ENCODE measurements at regions not wholly inside any gene's neighbourhood (a gene's known extent, or its start where the extent isn't known, plus 50 kb on each side); places are given as distances from the start of the nearest gene placed in this dataset.

DNA sequence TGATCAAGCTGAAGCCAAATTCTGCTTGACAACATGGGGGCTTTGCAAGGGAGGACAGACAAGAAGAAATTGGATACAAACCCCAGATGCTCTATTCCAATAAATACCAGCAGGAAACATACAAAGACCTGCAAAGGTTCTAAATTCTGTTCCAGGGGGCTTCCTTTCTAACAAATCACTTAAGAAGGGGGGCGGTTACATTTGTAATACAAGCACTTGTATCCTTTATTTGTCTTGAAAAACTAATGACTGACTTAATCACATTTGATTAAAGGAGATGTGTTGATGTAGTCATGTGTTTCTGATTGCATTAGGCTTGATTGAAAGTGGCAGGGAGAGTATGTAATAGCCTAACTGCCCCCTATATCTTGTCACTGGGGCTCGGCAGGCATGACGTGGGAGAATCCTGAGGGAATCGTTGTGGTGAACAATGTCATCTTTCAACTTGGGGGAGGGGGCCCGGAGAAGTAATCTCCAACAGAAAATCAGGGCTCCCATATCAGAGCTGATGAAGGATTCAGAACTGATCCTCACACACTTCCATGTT, 361.7 kb downstream of the INSC start:
- TF ChIP-seq, protein P1, sequence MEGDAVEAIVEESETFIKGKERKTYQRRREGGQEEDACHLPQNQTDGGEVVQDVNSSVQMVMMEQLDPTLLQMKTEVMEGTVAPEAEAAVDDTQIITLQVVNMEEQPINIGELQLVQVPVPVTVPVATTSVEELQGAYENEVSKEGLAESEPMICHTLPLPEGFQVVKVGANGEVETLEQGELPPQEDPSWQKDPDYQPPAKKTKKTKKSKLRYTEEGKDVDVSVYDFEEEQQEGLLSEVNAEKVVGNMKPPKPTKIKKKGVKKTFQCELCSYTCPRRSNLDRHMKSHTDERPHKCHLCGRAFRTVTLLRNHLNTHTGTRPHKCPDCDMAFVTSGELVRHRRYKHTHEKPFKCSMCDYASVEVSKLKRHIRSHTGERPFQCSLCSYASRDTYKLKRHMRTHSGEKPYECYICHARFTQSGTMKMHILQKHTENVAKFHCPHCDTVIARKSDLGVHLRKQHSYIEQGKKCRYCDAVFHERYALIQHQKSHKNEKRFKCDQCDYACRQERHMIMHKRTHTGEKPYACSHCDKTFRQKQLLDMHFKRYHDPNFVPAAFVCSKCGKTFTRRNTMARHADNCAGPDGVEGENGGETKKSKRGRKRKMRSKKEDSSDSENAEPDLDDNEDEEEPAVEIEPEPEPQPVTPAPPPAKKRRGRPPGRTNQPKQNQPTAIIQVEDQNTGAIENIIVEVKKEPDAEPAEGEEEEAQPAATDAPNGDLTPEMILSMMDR (IDR thresholded peaks at IDR 0.05; ENCODE audit: borderline replicate concordance, extremely low read depth, low read length, poor library complexity, severe bottlenecking), result no peak
- no peak for TF ChIP-seq EZH2 (IDR thresholded peaks at IDR 0.05; ENCODE audit: borderline replicate concordance, low read depth, low read length, severe bottlenecking)

DNA sequence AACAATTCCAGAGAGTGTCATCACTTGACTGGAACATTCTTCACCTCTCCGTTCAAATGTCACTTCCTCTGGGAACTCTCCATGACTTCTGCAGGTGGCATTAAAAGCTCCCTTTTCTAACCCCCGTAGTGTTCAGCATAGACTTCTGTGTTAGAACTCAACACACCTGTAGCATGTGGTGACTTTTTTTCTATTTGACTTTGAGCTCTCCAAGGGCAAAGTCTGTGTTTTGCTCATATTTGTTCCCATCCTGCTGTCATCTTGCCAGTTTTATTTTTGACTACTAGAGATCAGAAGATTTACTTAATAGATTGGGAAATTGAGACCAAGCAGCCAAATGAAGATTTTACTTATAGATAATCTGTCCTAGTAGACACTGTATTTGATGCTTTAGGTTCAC, 367.1 kb downstream of the INSC start:
- Histone ChIP-seq H3K79me2 (ENCODE audit: insufficient read depth, low read length) (no peaks in the 10 kb centered on the region), H3K4me1 (ENCODE audit: insufficient read depth, low read length) (no peaks in the 10 kb centered on the region), H3K9ac (ENCODE audit: low read depth, low read length) (no peak overlapping the region), H3K27me3 (ENCODE audit: insufficient read depth, low read length, poor library complexity) (no peaks in the 10 kb centered on the region), H2AFZ (ENCODE audit: low read depth, low read length) (no peak overlapping the region), H3K9me3 (ENCODE audit: insufficient read depth, low read length, severe bottlenecking) (no peaks in the 10 kb centered on the region), H3K27ac (ENCODE audit: low read length) (no peak overlapping the region), H3K36me3 (ENCODE audit: insufficient read depth, low read length) (no peaks in the 10 kb centered on the region), H4K20me1 (ENCODE audit: insufficient read depth, low read length) (no peaks in the 10 kb centered on the region), H3K4me2 (ENCODE audit: insufficient read depth, low read length) (no peak overlapping the region), H3K4me3 (ENCODE audit: low read depth in 1 of 2, low read length in 2 of 2) (no peak overlapping the region)
- DNase-seq, result no peak
- TF ChIP-seq EZH2 (IDR thresholded peaks at IDR 0.05; ENCODE audit: borderline replicate concordance, low read depth, low read length, severe bottlenecking), result no peak
- TF ChIP-seq, protein P1 (IDR thresholded peaks at IDR 0.05; ENCODE audit: borderline replicate concordance, extremely low read depth, low read length, poor library complexity, severe bottlenecking), result no peak
- no peak for ATAC-seq (ENCODE audit: insufficient read depth, low read depth)

More for the DNA sequence above, 361.7 kb downstream of the INSC start:
- Histone ChIP-seq H3K36me3 (ENCODE audit: insufficient read depth, low read length) (no peaks in the 10 kb centered on the region), H3K9me3 (ENCODE audit: insufficient read depth, low read length, severe bottlenecking) (no peaks in the 10 kb centered on the region), H2AFZ (ENCODE audit: low read depth, low read length) (no peak overlapping the region), H3K9ac (ENCODE audit: low read depth, low read length) (no peak overlapping the region), H3K79me2 (ENCODE audit: insufficient read depth, low read length) (no peaks in the 10 kb centered on the region), H3K27me3 (ENCODE audit: insufficient read depth, low read length, poor library complexity) (peaks cover 11% of the 10 kb centered on the region), H3K4me2 (ENCODE audit: insufficient read depth, low read length) (no peak overlapping the region), H3K27ac (ENCODE audit: low read length) (no peak overlapping the region), H4K20me1 (ENCODE audit: insufficient read depth, low read length) (no peaks in the 10 kb centered on the region), H3K4me1 (ENCODE audit: insufficient read depth, low read length) (no peaks in the 10 kb centered on the region), H3K4me3 (ENCODE audit: low read depth in 1 of 2, low read length in 2 of 2) (no peak overlapping the region)
- ATAC-seq (ENCODE audit: insufficient read depth, low read depth) (no peak), DNase-seq (no peak)

DNA sequence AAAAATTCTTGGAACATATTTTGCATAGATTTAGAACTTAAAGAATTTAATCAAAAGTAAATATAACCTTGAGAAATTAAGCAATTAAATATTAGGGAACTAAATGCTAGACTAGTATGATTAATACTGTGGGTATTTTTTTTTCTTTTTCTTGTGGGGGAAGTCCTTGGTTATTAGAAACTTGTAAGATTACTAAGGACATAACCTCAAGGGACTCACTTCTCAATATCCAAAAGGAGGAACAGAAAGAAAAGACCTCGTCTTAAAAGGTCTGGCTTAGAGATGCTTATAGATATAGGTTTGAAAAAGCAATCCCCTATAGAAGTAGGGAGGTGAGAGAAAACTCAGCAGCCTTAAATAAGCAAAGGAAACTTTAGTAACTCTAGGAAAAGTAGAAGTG, 368.5 kb downstream of the INSC start:
- Histone ChIP-seq H3K79me2 (ENCODE audit: insufficient read depth, low read length) (no peaks in the 10 kb centered on the region), H3K9me3 (ENCODE audit: insufficient read depth, low read length, severe bottlenecking) (no peaks in the 10 kb centered on the region), H3K4me3 (ENCODE audit: low read depth in 1 of 2, low read length in 2 of 2) (no peak overlapping the region), H3K9ac (ENCODE audit: low read depth, low read length) (no peak overlapping the region), H3K4me2 (ENCODE audit: insufficient read depth, low read length) (no peak overlapping the region), H3K4me1 (ENCODE audit: insufficient read depth, low read length) (no peaks in the 10 kb centered on the region), H3K36me3 (ENCODE audit: insufficient read depth, low read length) (no peaks in the 10 kb centered on the region), H3K27ac (ENCODE audit: low read length) (no peak overlapping the region), H2AFZ (ENCODE audit: low read depth, low read length) (no peak overlapping the region), H4K20me1 (ENCODE audit: insufficient read depth, low read length) (no peaks in the 10 kb centered on the region), H3K27me3 (ENCODE audit: insufficient read depth, low read length, poor library complexity) (no peaks in the 10 kb centered on the region)
- TF ChIP-seq EZH2 (IDR thresholded peaks at IDR 0.05; ENCODE audit: borderline replicate concordance, low read depth, low read length, severe bottlenecking), result no peak
- TF ChIP-seq, protein P1 (IDR thresholded peaks at IDR 0.05; ENCODE audit: borderline replicate concordance, extremely low read depth, low read length, poor library complexity, severe bottlenecking), result no peak
- no peak for DNase-seq
- no peak for ATAC-seq (ENCODE audit: insufficient read depth, low read depth)

DNA sequence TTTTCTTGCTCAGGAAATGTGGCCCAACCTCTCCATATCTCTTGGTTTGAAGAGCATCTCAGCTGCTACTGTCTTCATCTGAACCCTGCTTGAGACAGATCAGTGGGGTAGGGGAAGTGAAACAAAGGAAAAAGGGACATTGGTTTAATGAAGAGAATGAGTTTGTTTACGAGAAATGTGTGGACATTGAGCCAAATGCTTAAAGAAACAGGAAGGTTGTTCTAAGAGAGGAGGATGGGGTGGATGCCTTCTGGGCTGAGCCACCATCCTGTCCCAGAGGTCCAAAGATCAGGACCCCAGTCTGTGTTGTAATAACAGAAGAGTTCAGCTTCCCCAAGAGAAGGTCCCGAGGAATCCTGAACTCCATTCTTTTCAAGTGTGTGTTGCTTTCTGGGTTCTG, 369.7 kb downstream of the INSC start:
- Histone ChIP-seq H3K36me3 (ENCODE audit: insufficient read depth, low read length) (no peaks in the 10 kb centered on the region), H3K79me2 (ENCODE audit: insufficient read depth, low read length) (no peaks in the 10 kb centered on the region), H3K4me3 (ENCODE audit: low read depth in 1 of 2, low read length in 2 of 2) (no peak overlapping the region), H2AFZ (ENCODE audit: low read depth, low read length) (no peak overlapping the region), H3K4me2 (ENCODE audit: insufficient read depth, low read length) (no peak overlapping the region), H3K4me1 (ENCODE audit: insufficient read depth, low read length) (no peaks in the 10 kb centered on the region), H3K27me3 (ENCODE audit: insufficient read depth, low read length, poor library complexity) (no peaks in the 10 kb centered on the region), H3K27ac (ENCODE audit: low read length) (no peak overlapping the region), H3K9ac (ENCODE audit: low read depth, low read length) (no peak overlapping the region), H4K20me1 (ENCODE audit: insufficient read depth, low read length) (no peaks in the 10 kb centered on the region), H3K9me3 (ENCODE audit: insufficient read depth, low read length, severe bottlenecking) (no peaks in the 10 kb centered on the region)
- no peak for TF ChIP-seq EZH2 (IDR thresholded peaks at IDR 0.05; ENCODE audit: borderline replicate concordance, low read depth, low read length, severe bottlenecking)
- TF ChIP-seq, protein P1 (IDR thresholded peaks at IDR 0.05; ENCODE audit: borderline replicate concordance, extremely low read depth, low read length, poor library complexity, severe bottlenecking), result no peak
- no peak for DNase-seq
- no peak for ATAC-seq (ENCODE audit: insufficient read depth, low read depth)
